22Rv1 (cell line): ENCODE measurements at regions not wholly inside any gene's neighbourhood (a gene's known extent, or its start where the extent isn't known, plus 50 kb on each side); places are given as distances from the start of the nearest gene placed in this dataset.

ENCODE experiments used
- ZFX ChIP-seq: fragments of 450-650 bp; IDR thresholded peaks from 2 replicates; pipeline ENCODE4 v1.6.1; 2017; ENCODE audit warnings: antibody characterized with exemption, borderline replicate concordance
- TF ChIP-seq, protein P1 (sequence below): fragments of 450-650 bp; IDR thresholded peaks from 2 replicates; pipeline ENCODE4 v1.5.1; 2017; ENCODE audit warnings: mild to moderate bottlenecking

GRCh38 chr1:74963120-74963519 is 171.1 kb upstream of the LHX8 start:
- TF ChIP-seq, protein P1, sequence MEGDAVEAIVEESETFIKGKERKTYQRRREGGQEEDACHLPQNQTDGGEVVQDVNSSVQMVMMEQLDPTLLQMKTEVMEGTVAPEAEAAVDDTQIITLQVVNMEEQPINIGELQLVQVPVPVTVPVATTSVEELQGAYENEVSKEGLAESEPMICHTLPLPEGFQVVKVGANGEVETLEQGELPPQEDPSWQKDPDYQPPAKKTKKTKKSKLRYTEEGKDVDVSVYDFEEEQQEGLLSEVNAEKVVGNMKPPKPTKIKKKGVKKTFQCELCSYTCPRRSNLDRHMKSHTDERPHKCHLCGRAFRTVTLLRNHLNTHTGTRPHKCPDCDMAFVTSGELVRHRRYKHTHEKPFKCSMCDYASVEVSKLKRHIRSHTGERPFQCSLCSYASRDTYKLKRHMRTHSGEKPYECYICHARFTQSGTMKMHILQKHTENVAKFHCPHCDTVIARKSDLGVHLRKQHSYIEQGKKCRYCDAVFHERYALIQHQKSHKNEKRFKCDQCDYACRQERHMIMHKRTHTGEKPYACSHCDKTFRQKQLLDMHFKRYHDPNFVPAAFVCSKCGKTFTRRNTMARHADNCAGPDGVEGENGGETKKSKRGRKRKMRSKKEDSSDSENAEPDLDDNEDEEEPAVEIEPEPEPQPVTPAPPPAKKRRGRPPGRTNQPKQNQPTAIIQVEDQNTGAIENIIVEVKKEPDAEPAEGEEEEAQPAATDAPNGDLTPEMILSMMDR, result no peak
- TF ChIP-seq ZFX, result no peak
